WTC11 (cell line): ENCODE measurements at regions not wholly inside any gene's neighbourhood (a gene's known extent, or its start where the extent isn't known, plus 50 kb on each side); places are given as distances from the start of the nearest gene placed in this dataset.

Experiments used
- ATF2 ChIP-seq: sonication (generic); formaldehyde crosslinking; IDR thresholded peaks from 2 replicates; pipeline ENCODE4 v1.8.1; 2022; ENCODE audit warnings: low read depth, missing genetic modification reagents, borderline replicate concordance
- ATF3 ChIP-seq: sonication (generic); formaldehyde crosslinking; conservative IDR thresholded peaks from 2 replicates; pipeline ENCODE4 v1.8.1; 2022; ENCODE audit warnings: mild to moderate bottlenecking, missing genetic modification reagents
- CTCF ChIP-seq: fragments of 200-600 bp; IDR thresholded peaks from 2 replicates; pipeline ENCODE4 v1.8.0; 2022; ENCODE audit warnings: antibody characterized with exemption
- E2F5 ChIP-seq: sonication (generic); formaldehyde crosslinking; IDR thresholded peaks from 2 replicates; pipeline ENCODE4 v1.8.1; 2022; ENCODE audit warnings: mild to moderate bottlenecking, moderate library complexity, missing genetic modification reagents
- FOXP4 ChIP-seq: sonication (generic); formaldehyde crosslinking; IDR thresholded peaks from 2 replicates; pipeline ENCODE4 v1.8.0; 2022; ENCODE audit warnings: mild to moderate bottlenecking, missing genetic modification reagents
- JAZF1 ChIP-seq: fragments of 250-450 bp; sonication (Bioruptor Pico); IDR thresholded peaks from 2 replicates; pipeline ENCODE4 v1.9.0; 2021; ENCODE audit warnings: moderate library complexity, mild to moderate bottlenecking, inconsistent platforms
- MAX ChIP-seq: sonication (generic); formaldehyde crosslinking; IDR thresholded peaks from 2 replicates; pipeline ENCODE4 v1.8.0; 2022; ENCODE audit warnings: mild to moderate bottlenecking, missing genetic modification reagents
- NFYB ChIP-seq: sonication (generic); formaldehyde crosslinking; conservative IDR thresholded peaks from 2 replicates; pipeline ENCODE4 v1.8.0; 2022; ENCODE audit warnings: low read depth, missing genetic modification reagents
- TCF7 ChIP-seq: sonication (generic); formaldehyde crosslinking; IDR thresholded peaks from 2 replicates; pipeline ENCODE4 v1.8.0; 2022; ENCODE audit warnings: mild to moderate bottlenecking, low read depth, missing genetic modification reagents, moderate library complexity
- TEAD1 ChIP-seq: sonication (generic); formaldehyde crosslinking; IDR thresholded peaks from 2 replicates; pipeline ENCODE4 v1.8.0; 2022; ENCODE audit warnings: mild to moderate bottlenecking, missing genetic modification reagents
- TP53 ChIP-seq: sonication (generic); formaldehyde crosslinking; IDR thresholded peaks from 2 replicates; pipeline ENCODE4 v1.8.1; 2023; ENCODE audit warnings: mild to moderate bottlenecking, missing genetic modification reagents
- ZNF232 ChIP-seq: sonication (generic); formaldehyde crosslinking; IDR thresholded peaks from 2 replicates; pipeline ENCODE4 v1.8.0; 2022; ENCODE audit warnings: mild to moderate bottlenecking, missing genetic modification reagents
- ZNF512 ChIP-seq: sonication (generic); formaldehyde crosslinking; IDR thresholded peaks from 2 replicates; pipeline ENCODE4 v1.8.1; 2022; ENCODE audit warnings: missing genetic modification reagents, borderline replicate concordance

GRCh38 chr22:48926136-48926535, 901.5 kb downstream of the BRD1 start:
- TF ChIP-seq NFYB (CRISPR knock-in tag) (no peak), CTCF (no peak), FOXP4 (CRISPR knock-in tag) (no peak), E2F5 (CRISPR knock-in tag) (no peak), ATF3 (CRISPR knock-in tag) (no peak), TCF7 (CRISPR knock-in tag) (no peak), MAX (no peak), TEAD1 (CRISPR knock-in tag) (no peak), ZNF512 (CRISPR knock-in tag) (no peak), TP53 (CRISPR knock-in tag) (no peak), ATF2 (CRISPR knock-in tag) (no peak), JAZF1 (CRISPR knock-in tag) (no peak), ZNF232 (CRISPR knock-in tag) (no peak)
